ENCODE measurements at regions not wholly inside any gene's neighbourhood (a gene's known extent, or its start where the extent isn't known, plus 50 kb on each side); places are given as distances from the start of the nearest gene placed in this dataset.

DNA sequence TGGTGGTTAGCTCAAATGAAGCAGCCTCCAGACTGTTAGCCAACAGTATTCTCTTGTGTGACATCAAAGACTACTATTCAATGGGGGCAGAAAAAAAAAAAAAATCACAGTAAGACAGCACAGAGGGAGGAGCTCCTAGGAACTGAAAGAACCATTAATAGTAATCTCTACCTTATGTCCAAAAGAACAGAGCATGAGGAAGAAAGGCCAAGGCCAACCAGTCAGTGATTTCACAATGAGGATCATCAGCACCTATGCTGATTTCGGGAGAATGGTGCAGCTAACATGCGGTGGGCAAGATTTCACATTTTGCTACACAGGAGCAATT, 66.3 kb upstream of the SOX5 start:
- Histone ChIP-seq H2AFZ (ENCODE audit: low read length, unreplicated experiment) (no peak overlapping the region), H3K4me1 (ENCODE audit: control insufficient read depth, insufficient read depth, low read length, unreplicated experiment) (no peaks in the 10 kb centered on the region), H3K36me3 (ENCODE audit: insufficient read depth, low read length) (no peaks in the 10 kb centered on the region), H3K79me2 (ENCODE audit: control insufficient read depth, insufficient read depth, low read length, unreplicated experiment) (no peaks in the 10 kb centered on the region), H3K27me3 (ENCODE audit: insufficient read depth, low read length) (no peaks in the 10 kb centered on the region), H3K27ac (ENCODE audit: low read depth, low read length) (no peak overlapping the region), H3K4me3 (ENCODE audit: low read depth, low read length) (no peak overlapping the region)

DNA sequence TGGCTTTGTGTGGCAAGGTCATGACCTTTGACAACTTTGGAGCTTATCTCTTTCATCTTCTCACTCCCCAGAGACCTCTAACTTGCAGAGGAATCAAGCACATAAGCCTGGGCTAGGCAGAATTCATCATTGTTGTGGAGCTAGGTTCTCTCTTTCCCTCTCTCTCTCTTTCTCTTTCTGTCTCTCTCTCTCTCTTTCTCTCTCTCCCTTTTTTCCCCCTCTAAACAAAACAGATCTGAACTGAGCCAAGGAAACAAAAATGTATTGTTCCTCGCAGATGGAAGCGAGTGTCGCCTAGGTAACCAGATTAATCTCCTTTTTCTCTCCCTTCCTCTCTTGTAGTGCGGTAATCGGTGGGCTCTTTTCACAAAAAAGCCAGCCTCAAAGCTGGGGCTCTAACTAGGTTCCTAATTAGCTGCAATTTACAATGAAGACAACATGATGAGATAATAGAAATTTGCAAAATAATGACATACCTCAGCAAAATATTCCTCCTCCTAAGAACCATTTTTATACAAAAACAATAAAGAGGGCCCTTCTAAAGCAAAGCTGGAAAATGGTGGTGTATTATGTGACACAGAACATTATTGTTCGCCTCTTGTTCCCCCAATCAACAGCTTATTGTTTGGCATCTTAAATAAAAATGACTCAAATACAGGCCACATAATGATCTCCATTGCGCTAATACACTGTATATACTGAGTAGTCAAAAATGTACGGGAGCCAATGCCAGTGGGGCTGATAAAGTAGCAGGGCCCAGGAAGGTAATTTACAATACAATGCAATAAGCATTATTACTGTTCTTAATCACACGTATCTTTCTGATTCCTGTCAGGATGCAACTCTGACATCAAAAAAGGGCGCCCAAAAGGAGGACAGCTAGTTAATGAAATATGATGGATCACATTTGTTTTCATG, 65.7 kb upstream of the SOX5 start:
- Histone ChIP-seq H3K79me2 (ENCODE audit: control insufficient read depth, insufficient read depth, low read length, unreplicated experiment) (no peaks in the 10 kb centered on the region), H2AFZ (ENCODE audit: low read length, unreplicated experiment) (no peak overlapping the region), H3K27me3 (ENCODE audit: insufficient read depth, low read length) (no peaks in the 10 kb centered on the region), H3K4me3 (ENCODE audit: low read depth, low read length) (no peak overlapping the region), H3K4me1 (ENCODE audit: control insufficient read depth, insufficient read depth, low read length, unreplicated experiment) (no peaks in the 10 kb centered on the region), H3K27ac (ENCODE audit: low read depth, low read length) (no peak overlapping the region), H3K36me3 (ENCODE audit: insufficient read depth, low read length) (no peaks in the 10 kb centered on the region)

DNA sequence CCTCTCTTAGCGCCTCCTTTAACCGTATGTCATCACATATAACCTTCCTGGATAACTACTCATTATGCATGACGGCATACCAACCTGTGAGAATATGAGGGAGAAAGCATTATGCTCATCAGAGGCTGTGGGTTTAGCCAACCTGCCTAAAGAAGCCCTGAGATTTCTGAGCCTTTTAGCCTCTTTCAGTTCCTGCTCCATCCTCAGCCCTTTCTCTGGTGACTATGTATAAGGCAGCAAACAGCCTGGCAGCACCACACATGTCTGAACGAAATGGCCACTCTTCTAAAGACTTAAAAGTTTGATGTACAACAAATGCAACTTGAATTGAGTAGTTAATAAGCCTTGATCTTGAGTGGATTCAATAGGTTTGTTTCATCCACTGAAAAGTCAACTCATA, 64.8 kb upstream of the SOX5 start:
- no peaks in the 10 kb centered on the region for H3K79me2 ChIP-seq (ENCODE audit: control insufficient read depth, insufficient read depth, low read length, unreplicated experiment)
- no peak overlapping the region for H3K4me3 ChIP-seq (ENCODE audit: low read depth, low read length)
- H2AFZ ChIP-seq (ENCODE audit: low read length, unreplicated experiment): no peak overlapping the region
- no peaks in the 10 kb centered on the region for H3K27me3 ChIP-seq (ENCODE audit: insufficient read depth, low read length)
- H3K27ac ChIP-seq (ENCODE audit: low read depth, low read length): no peak overlapping the region
- no peaks in the 10 kb centered on the region for H3K36me3 ChIP-seq (ENCODE audit: insufficient read depth, low read length)
- H3K4me1 ChIP-seq (ENCODE audit: control insufficient read depth, insufficient read depth, low read length, unreplicated experiment): no peaks in the 10 kb centered on the region

DNA sequence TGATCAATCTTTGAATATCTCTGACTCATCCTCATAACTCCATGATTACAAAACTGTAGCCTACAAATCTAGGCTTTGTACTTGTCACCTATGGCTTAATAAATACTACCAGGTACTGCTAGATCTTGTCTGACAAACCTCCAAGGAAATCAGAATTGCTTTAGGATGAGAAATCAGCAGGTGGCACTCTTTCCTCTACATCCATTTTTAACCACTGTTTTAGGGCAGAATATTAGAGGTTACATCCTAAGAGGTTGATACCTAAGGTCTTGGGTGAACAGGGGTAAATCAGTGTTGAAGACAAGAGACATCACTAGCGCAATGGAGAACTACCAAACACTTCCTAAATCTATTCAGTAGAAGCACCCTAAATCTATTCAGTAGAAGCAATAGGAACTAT, 63.1 kb upstream of the SOX5 start:
- Histone ChIP-seq H3K4me3 (ENCODE audit: low read depth, low read length) (no peak overlapping the region), H3K27me3 (ENCODE audit: insufficient read depth, low read length) (no peaks in the 10 kb centered on the region), H3K36me3 (ENCODE audit: insufficient read depth, low read length) (no peaks in the 10 kb centered on the region), H3K79me2 (ENCODE audit: control insufficient read depth, insufficient read depth, low read length, unreplicated experiment) (no peaks in the 10 kb centered on the region), H3K4me1 (ENCODE audit: control insufficient read depth, insufficient read depth, low read length, unreplicated experiment) (no peaks in the 10 kb centered on the region), H2AFZ (ENCODE audit: low read length, unreplicated experiment) (no peak overlapping the region), H3K27ac (ENCODE audit: low read depth, low read length) (no peak overlapping the region)

DNA sequence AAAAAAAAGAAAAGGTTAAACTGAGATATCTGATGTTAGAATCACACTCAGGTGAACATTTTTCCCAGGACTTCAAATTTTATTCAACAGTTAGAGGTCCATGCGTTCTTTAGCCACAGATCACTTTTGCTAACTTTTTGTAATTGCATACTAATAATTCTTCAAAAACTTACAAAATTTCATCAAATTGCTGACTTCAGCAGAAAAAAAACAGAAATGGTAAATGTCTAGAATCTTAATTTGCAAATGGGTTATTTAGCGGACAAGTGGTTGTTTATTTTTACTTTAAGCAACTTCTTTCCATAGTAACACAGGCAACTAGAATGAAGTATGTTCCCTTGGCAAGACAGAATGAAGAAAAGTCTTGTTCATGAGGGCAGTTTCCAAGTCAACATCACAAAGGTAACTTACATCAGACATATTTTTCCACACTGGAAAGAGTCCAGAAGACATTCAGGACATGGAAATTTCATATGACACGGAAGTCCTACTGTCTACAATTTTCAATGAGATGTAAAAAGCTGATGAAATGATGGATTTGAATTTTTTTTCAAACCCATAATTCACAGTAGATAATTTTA, 62.5 kb upstream of the SOX5 start:
- H3K27ac ChIP-seq (ENCODE audit: low read depth, low read length): no peak overlapping the region
- H3K4me1 ChIP-seq (ENCODE audit: control insufficient read depth, insufficient read depth, low read length, unreplicated experiment): no peaks in the 10 kb centered on the region
- no peaks in the 10 kb centered on the region for H3K27me3 ChIP-seq (ENCODE audit: insufficient read depth, low read length)
- no peak overlapping the region for H2AFZ ChIP-seq (ENCODE audit: low read length, unreplicated experiment)
- H3K36me3 ChIP-seq (ENCODE audit: insufficient read depth, low read length): no peaks in the 10 kb centered on the region
- no peak overlapping the region for H3K4me3 ChIP-seq (ENCODE audit: low read depth, low read length)
- no peaks in the 10 kb centered on the region for H3K79me2 ChIP-seq (ENCODE audit: control insufficient read depth, insufficient read depth, low read length, unreplicated experiment)

DNA sequence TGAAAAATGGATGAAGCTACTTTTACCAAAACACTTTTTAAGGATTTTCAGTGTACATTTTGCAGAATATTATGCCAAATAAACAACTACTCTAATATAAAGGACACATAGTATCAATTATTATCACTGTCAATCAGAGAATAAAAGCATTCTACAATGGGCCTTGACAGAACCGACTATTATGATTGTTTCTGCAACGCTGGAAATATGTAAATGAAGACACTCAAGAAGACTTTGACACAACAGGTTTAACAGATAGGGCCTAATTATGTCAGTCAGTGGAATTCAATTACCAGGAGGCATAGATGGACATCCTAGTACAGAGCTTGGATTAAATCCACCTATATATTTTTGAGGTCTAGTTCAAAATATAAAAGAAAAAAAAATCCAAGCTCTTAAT, 58.7 kb upstream of the SOX5 start:
- Histone ChIP-seq H3K27me3 (ENCODE audit: insufficient read depth, low read length) (no peaks in the 10 kb centered on the region), H3K4me1 (ENCODE audit: control insufficient read depth, insufficient read depth, low read length, unreplicated experiment) (no peaks in the 10 kb centered on the region), H2AFZ (ENCODE audit: low read length, unreplicated experiment) (no peak overlapping the region), H3K4me3 (ENCODE audit: low read depth, low read length) (no peak overlapping the region), H3K79me2 (ENCODE audit: control insufficient read depth, insufficient read depth, low read length, unreplicated experiment) (no peaks in the 10 kb centered on the region), H3K27ac (ENCODE audit: low read depth, low read length) (no peak overlapping the region), H3K36me3 (ENCODE audit: insufficient read depth, low read length) (no peaks in the 10 kb centered on the region)
